ENCODE measurements at regions not wholly inside any gene's neighbourhood (a gene's known extent, or its start where the extent isn't known, plus 50 kb on each side); places are given as distances from the start of the nearest gene placed in this dataset.

DNA sequence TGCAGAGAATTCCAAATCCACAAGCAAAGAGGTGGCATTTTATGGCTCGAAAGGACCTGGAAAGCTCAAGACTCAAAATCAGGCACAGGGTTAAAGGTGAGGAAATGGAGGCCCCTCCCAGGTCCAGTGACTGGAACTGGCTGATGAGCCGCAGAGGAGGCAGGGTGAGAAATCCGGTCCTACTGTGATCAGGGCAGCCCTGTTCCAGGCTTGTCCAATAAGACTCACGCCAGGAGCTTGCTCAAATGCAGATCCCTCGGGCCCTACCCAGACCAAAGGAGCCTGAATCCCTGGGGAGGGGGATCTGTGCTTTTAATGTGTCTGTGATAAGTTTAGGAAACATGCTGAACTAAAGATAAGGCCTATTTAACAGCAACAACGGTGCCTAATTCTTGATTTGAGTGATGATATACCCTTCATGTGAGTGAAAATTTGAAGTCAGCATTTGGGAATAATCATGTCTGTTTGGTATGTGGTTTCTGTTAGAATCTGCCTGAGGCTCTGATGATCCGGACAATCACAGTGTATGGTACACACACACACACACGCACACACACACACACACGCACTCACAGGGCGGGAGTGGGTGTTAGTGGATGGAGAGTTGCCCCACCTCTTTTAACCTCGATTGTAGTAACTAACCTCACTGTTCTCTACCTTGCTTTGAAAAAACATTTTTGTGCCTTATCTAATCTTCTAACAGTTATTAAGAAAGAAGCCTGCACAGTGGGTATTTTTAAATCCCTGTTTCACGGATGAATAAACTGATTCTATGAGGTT lies 54.1 kb upstream of the LYST start (continued):
- TF ChIP-seq ZFHX2 (tag by site-specific recombination; conservative IDR thresholded peaks at IDR 0.05) = peak; percentile 95
- TF ChIP-seq SP7 (tag by site-specific recombination; IDR thresholded peaks at IDR 0.05) = 0 out of 2 replicates have a peak, but pooled peaks have one; percentile 32
- TF ChIP-seq ZNF600 (tag by site-specific recombination; IDR thresholded peaks at IDR 0.05) = 0 out of 2 replicates have a peak, but pooled peaks have one; percentile 9
- TF ChIP-seq ZBTB20 (tag by site-specific recombination; IDR thresholded peaks at IDR 0.05) = peak; percentile 45; the same call in 1 of the 2 replicates
- TF ChIP-seq, protein P1, sequence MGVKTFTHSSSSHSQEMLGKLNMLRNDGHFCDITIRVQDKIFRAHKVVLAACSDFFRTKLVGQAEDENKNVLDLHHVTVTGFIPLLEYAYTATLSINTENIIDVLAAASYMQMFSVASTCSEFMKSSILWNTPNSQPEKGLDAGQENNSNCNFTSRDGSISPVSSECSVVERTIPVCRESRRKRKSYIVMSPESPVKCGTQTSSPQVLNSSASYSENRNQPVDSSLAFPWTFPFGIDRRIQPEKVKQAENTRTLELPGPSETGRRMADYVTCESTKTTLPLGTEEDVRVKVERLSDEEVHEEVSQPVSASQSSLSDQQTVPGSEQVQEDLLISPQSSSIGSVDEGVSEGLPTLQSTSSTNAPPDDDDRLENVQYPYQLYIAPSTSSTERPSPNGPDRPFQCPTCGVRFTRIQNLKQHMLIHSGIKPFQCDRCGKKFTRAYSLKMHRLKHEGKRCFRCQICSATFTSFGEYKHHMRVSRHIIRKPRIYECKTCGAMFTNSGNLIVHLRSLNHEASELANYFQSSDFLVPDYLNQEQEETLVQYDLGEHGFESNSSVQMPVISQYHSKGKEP (tag by site-specific recombination; IDR thresholded peaks at IDR 0.05) = peak; percentile 13; the same call in 1 of the 2 replicates
- no peak for TF ChIP-seq OVOL3 (tag by site-specific recombination; IDR thresholded peaks at IDR 0.05)
- peak; percentile 98 for TF ChIP-seq KLF1 (tag by site-specific recombination; IDR thresholded peaks at IDR 0.05)
- TF ChIP-seq ZNF544 (tag by site-specific recombination; IDR thresholded peaks at IDR 0.05) = no peak
- TF ChIP-seq ZNF792 (tag by site-specific recombination; IDR thresholded peaks at IDR 0.05) = no peak
- peak; percentile 54 for TF ChIP-seq GFI1B (tag by site-specific recombination; IDR thresholded peaks at IDR 0.05)
- 0 out of 2 replicates have a peak, but pooled peaks have one; percentile 31 for TF ChIP-seq TRIM28 (IDR thresholded peaks at IDR 0.05; ENCODE audit: borderline replicate concordance, low read length)
- TF ChIP-seq, protein P2, sequence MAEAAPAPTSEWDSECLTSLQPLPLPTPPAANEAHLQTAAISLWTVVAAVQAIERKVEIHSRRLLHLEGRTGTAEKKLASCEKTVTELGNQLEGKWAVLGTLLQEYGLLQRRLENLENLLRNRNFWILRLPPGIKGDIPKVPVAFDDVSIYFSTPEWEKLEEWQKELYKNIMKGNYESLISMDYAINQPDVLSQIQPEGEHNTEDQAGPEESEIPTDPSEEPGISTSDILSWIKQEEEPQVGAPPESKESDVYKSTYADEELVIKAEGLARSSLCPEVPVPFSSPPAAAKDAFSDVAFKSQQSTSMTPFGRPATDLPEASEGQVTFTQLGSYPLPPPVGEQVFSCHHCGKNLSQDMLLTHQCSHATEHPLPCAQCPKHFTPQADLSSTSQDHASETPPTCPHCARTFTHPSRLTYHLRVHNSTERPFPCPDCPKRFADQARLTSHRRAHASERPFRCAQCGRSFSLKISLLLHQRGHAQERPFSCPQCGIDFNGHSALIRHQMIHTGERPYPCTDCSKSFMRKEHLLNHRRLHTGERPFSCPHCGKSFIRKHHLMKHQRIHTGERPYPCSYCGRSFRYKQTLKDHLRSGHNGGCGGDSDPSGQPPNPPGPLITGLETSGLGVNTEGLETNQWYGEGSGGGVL (tag by site-specific recombination; IDR thresholded peaks at IDR 0.05) = peak; percentile 45; the same call in 1 of the 2 replicates
- TF ChIP-seq ZNF513 (tag by site-specific recombination; IDR thresholded peaks at IDR 0.05) = peak; percentile 6; the same call in 1 of the 2 replicates
- 0 out of 2 replicates have a peak, but pooled peaks have one; percentile 10 for TF ChIP-seq PRDM6 (tag by site-specific recombination; IDR thresholded peaks at IDR 0.05)
- peak; percentile 58; the same call in 1 of the 2 replicates for TF ChIP-seq PBX3 (CRISPR knock-in tag; IDR thresholded peaks at IDR 0.05)
- TF ChIP-seq ZNF138 (tag by site-specific recombination; IDR thresholded peaks at IDR 0.05; ENCODE audit: borderline replicate concordance) = no peak
- TF ChIP-seq, protein P3, sequence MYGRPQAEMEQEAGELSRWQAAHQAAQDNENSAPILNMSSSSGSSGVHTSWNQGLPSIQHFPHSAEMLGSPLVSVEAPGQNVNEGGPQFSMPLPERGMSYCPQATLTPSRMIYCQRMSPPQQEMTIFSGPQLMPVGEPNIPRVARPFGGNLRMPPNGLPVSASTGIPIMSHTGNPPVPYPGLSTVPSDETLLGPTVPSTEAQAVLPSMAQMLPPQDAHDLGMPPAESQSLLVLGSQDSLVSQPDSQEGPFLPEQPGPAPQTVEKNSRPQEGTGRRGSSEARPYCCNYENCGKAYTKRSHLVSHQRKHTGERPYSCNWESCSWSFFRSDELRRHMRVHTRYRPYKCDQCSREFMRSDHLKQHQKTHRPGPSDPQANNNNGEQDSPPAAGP (tag by site-specific recombination; IDR thresholded peaks at IDR 0.05) = peak; percentile 91
- TF ChIP-seq ZNF266 (tag by site-specific recombination; IDR thresholded peaks at IDR 0.05; ENCODE audit: low read depth) = no peak
- TF ChIP-seq ZNF473 (tag by site-specific recombination; IDR thresholded peaks at IDR 0.05) = no peak
- TF ChIP-seq YY2 (tag by site-specific recombination; IDR thresholded peaks at IDR 0.05) = no peak
- TF ChIP-seq MYNN (tag by site-specific recombination; IDR thresholded peaks at IDR 0.05; ENCODE audit: borderline replicate concordance) = no peak
- peak; percentile 37; the same call in 1 of the 2 replicates for TF ChIP-seq OSR2 (tag by site-specific recombination; IDR thresholded peaks at IDR 0.05)
- no peak for TF ChIP-seq SCRT1 (tag by site-specific recombination; IDR thresholded peaks at IDR 0.05; ENCODE audit: borderline replicate concordance)
